K562 (cell line): ENCODE measurements at regions not wholly inside any gene's neighbourhood (a gene's known extent, or its start where the extent isn't known, plus 50 kb on each side); places are given as distances from the start of the nearest gene placed in this dataset.

ENCODE experiments used
- ATAC-seq: fragments of 200-7000 bp; cut with Tn5 transposase; 3 replicates; pipeline ENCODE4 v1.9.1; 2020; ENCODE audit warnings: moderate library complexity
- BruUV-seq: library from RNA; stranded (reverse); fragments of 400-500 nt; replicated peaks from 2 replicates; lab custom pipeline; 2021; lab: Mats Ljungman, UMichigan
- CTCF ChIA-PET: fragments of 300-600 bp; formaldehyde crosslinking; extraction: SDS; loops from one replicate; lab custom pipeline; 2021; ENCODE audit warnings: low intra/inter-chr PET ratio; lab: Yijun Ruan, JAX
- POLR2A ChIA-PET: fragments of 300-600, 350-650 bp; sonication (Branson Sonifier 250); formaldehyde crosslinking; extraction: SDS; loops from one replicate; lab custom pipeline; 2021; ENCODE audit warnings: antibody characterized with exemption, inconsistent platforms; lab: Yijun Ruan, JAX
- DNase-seq, 4 experiments: peaks; one replicate each; pipeline versions ENCODE4 v3.0.0 to v3.0.0-alpha.2; 2011 to 2018; ENCODE audit warnings: low spot score in 3 of 4, mixed read lengths in 3 of 4; ENCODE audit errors: extremely low read depth in 1 of 4
- FAIRE-seq: peaks from 2 replicates; lab custom pipeline; 2011; peaks lifted over from hg19 to GRCh38; lab: Jason Lieb, UNC
- H2AFZ ChIP-seq: 2 replicates; pipeline ENCODE4 v1.6.0; 2011; ENCODE audit warnings: low read depth, low read length, control low read depth, inconsistent platforms
- H3K27ac ChIP-seq: fragments of 200-600 bp; 3 replicates; pipeline ENCODE4 v1.8.0; 2011; ENCODE audit warnings: low read depth, mild to moderate bottlenecking, control low read depth, inconsistent platforms, low read length, moderate library complexity, mixed read lengths; ENCODE audit errors: extremely low read depth
- H3K27me3 ChIP-seq, 2 experiments: fragments of 300-600 bp in 1 of 2; 2 replicates in 1 of 2; 3 replicates in 1 of 2; pipeline versions ENCODE4 v1.6.0 to v1.8.0; 2011; ENCODE audit warnings: inconsistent platforms in 2 of 2, low read length in 2 of 2, mild to moderate bottlenecking in 1 of 2, mixed read lengths in 1 of 2, moderate library complexity in 1 of 2; ENCODE audit not compliant: control insufficient read depth in 2 of 2, insufficient read depth in 2 of 2
- H3K36me3 ChIP-seq: fragments of 300-600 bp; 3 replicates; pipeline ENCODE4 v1.8.0; 2011; ENCODE audit warnings: mild to moderate bottlenecking, low read length, inconsistent platforms; ENCODE audit not compliant: control insufficient read depth, insufficient read depth
- H3K4me1 ChIP-seq, 2 experiments: fragments of 200-600 bp in 1 of 2; replicated peaks in 1 of 2; 2 replicates in 1 of 2; 3 replicates in 1 of 2; pipeline versions ENCODE4 v1.5.1 to v1.8.0; 2011; ENCODE audit warnings: inconsistent platforms in 2 of 2, low read length in 2 of 2, mild to moderate bottlenecking in 1 of 2, mixed read lengths in 1 of 2, moderate library complexity in 1 of 2; ENCODE audit not compliant: control insufficient read depth in 2 of 2, insufficient read depth in 2 of 2
- H3K4me2 ChIP-seq: 2 replicates; pipeline ENCODE4 v1.6.1; 2011; ENCODE audit warnings: low read length, control low read depth, inconsistent platforms, mixed read lengths; ENCODE audit not compliant: insufficient read depth
- H3K4me3 ChIP-seq: fragments of 200-600 bp; sonication (generic), shearing (Covaris generic); 2 replicates; pipeline ENCODE4 v1.5.1; 2016; ENCODE audit warnings: control low read depth, inconsistent platforms
- H3K79me2 ChIP-seq: fragments of 200-600 bp; 3 replicates; pipeline ENCODE4 v1.8.0; 2011; ENCODE audit warnings: low read length, inconsistent platforms; ENCODE audit not compliant: control insufficient read depth, insufficient read depth
- H3K9ac ChIP-seq, 2 experiments: 2 replicates each; pipeline versions ENCODE4 v1.6.0 to v1.6.1; 2011; ENCODE audit warnings: low read depth in 2 of 2, low read length in 2 of 2, control low read depth in 1 of 2, inconsistent platforms in 1 of 2, mild to moderate bottlenecking in 1 of 2, mixed read lengths in 1 of 2; ENCODE audit not compliant: insufficient read depth in 1 of 2
- H3K9me1 ChIP-seq: one replicate; pipeline ENCODE4 v1.6.0; 2011; ENCODE audit warnings: inconsistent platforms, mild to moderate bottlenecking, low read length, moderate library complexity; ENCODE audit not compliant: control insufficient read depth, insufficient read depth
- H3K9me3 ChIP-seq: replicated peaks from 2 replicates; pipeline ENCODE4 v1.5.1; 2011; ENCODE audit warnings: low read depth, low read length, inconsistent platforms; ENCODE audit not compliant: control insufficient read depth, insufficient read depth
- H4K20me1 ChIP-seq: replicated peaks from 2 replicates; pipeline ENCODE4 v1.6.1; 2011; ENCODE audit warnings: low read length, inconsistent platforms, mixed read lengths; ENCODE audit not compliant: control insufficient read depth, insufficient read depth
- C11orf30 ChIP-seq: fragments of 450-650 bp; IDR thresholded peaks from 2 replicates; pipeline ENCODE4 v1.6.1; 2016; ENCODE audit warnings: low read depth, mild to moderate bottlenecking
- MAFF ChIP-seq: IDR thresholded peaks from 2 replicates; pipeline ENCODE4 v1.6.1; 2012; ENCODE audit warnings: low read length, improper control_type of control experiment
- ZNF780A ChIP-seq: fragments of 250-450 bp; sonication (Bioruptor Pico); IDR thresholded peaks from 2 replicates; pipeline ENCODE4 v1.5.0; 2021; ENCODE audit warnings: mild to moderate bottlenecking
- WGBS: fragments of 100-300 bp; shearing (Covaris generic); methylation state at CpG from one replicate; pipeline ENCODE4 v1.1.6; 2016; ENCODE audit warnings: low coverage, mixed read lengths; ENCODE audit not compliant: insufficient coverage; ENCODE audit errors: missing lambda C conversion rate; 5-methylcytosine and 5-hydroxymethylcytosine counted together
- in situ Hi-C: fragments of 300-500 bp; cut with MboI; formaldehyde crosslinking; loops from 4 replicates; pipeline ENCODE4 v1.15.0; 2018; ENCODE audit warnings: inconsistent platforms, mixed read lengths
- intact Hi-C: fragments of 100-400 bp; cut with micrococcal nuclease; formaldehyde crosslinking; loops from 2 replicates; pipeline ENCODE4 v1.14.2; 2022
- TF ChIP-seq, protein P1 (sequence below): sonication (generic); formaldehyde crosslinking; IDR thresholded peaks from 2 replicates; pipeline ENCODE4 v1.8.0; 2023; ENCODE audit warnings: missing genetic modification reagents, mild to moderate bottlenecking, borderline replicate concordance
- TF ChIP-seq, protein P2 (sequence below): fragments of 250-450 bp; sonication (Bioruptor Pico); IDR thresholded peaks from 2 replicates; pipeline ENCODE4 v1.5.0; 2021; ENCODE audit warnings: mild to moderate bottlenecking, borderline replicate concordance

DNA sequence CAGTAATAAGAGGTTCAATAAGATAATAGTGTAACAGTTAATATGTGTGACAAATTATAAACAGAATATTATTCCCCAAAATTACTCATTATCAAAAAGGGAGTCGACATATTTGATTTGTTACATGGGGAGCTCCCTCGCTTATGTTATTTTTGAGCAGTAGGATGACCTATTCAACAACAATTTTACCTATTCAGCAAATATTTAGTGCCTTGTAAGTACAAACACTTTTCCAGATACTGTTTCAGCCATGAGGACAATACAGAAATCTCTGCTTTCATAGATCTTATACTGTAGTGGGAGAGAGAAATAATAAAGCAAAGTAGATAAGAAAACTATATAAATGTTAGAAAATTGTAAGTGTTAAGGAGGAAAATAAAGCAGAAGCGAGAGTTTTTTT, 1342.8 kb upstream of the WWC1 start:
- Histone ChIP-seq H4K20me1 (no peaks in the 10 kb centered on the region), H2AFZ (no peak overlapping the region), H3K4me3 (no peak overlapping the region), H3K27me3 (no peaks in the 10 kb centered on the region), H3K36me3 (no peaks in the 10 kb centered on the region), H3K9me1 (no peaks in the 10 kb centered on the region), H3K27ac (no peak overlapping the region), H3K9ac (no peak overlapping the region), H3K4me1 (no peaks in the 10 kb centered on the region), H3K9me3 (no peaks in the 10 kb centered on the region), H3K4me2 (no peak overlapping the region), H3K79me2 (no peaks in the 10 kb centered on the region)
- in situ Hi-C loops, result no loop called here
- POLR2A ChIA-PET, result no interaction called here
- DNase-seq, result no peak
- 0% methylated on average over 3 of the region's 3 CpGs for WGBS
- BruUV-seq, result no TSS peak
- ATAC-seq, result no peak
- no peak for FAIRE-seq
- CTCF ChIA-PET, result no interaction called here
- TF ChIP-seq, protein P1, sequence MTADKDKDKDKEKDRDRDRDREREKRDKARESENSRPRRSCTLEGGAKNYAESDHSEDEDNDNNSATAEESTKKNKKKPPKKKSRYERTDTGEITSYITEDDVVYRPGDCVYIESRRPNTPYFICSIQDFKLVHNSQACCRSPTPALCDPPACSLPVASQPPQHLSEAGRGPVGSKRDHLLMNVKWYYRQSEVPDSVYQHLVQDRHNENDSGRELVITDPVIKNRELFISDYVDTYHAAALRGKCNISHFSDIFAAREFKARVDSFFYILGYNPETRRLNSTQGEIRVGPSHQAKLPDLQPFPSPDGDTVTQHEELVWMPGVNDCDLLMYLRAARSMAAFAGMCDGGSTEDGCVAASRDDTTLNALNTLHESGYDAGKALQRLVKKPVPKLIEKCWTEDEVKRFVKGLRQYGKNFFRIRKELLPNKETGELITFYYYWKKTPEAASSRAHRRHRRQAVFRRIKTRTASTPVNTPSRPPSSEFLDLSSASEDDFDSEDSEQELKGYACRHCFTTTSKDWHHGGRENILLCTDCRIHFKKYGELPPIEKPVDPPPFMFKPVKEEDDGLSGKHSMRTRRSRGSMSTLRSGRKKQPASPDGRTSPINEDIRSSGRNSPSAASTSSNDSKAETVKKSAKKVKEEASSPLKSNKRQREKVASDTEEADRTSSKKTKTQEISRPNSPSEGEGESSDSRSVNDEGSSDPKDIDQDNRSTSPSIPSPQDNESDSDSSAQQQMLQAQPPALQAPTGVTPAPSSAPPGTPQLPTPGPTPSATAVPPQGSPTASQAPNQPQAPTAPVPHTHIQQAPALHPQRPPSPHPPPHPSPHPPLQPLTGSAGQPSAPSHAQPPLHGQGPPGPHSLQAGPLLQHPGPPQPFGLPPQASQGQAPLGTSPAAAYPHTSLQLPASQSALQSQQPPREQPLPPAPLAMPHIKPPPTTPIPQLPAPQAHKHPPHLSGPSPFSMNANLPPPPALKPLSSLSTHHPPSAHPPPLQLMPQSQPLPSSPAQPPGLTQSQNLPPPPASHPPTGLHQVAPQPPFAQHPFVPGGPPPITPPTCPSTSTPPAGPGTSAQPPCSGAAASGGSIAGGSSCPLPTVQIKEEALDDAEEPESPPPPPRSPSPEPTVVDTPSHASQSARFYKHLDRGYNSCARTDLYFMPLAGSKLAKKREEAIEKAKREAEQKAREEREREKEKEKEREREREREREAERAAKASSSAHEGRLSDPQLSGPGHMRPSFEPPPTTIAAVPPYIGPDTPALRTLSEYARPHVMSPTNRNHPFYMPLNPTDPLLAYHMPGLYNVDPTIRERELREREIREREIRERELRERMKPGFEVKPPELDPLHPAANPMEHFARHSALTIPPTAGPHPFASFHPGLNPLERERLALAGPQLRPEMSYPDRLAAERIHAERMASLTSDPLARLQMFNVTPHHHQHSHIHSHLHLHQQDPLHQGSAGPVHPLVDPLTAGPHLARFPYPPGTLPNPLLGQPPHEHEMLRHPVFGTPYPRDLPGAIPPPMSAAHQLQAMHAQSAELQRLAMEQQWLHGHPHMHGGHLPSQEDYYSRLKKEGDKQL (CRISPR knock-in tag), result no peak
- TF ChIP-seq, protein P2, sequence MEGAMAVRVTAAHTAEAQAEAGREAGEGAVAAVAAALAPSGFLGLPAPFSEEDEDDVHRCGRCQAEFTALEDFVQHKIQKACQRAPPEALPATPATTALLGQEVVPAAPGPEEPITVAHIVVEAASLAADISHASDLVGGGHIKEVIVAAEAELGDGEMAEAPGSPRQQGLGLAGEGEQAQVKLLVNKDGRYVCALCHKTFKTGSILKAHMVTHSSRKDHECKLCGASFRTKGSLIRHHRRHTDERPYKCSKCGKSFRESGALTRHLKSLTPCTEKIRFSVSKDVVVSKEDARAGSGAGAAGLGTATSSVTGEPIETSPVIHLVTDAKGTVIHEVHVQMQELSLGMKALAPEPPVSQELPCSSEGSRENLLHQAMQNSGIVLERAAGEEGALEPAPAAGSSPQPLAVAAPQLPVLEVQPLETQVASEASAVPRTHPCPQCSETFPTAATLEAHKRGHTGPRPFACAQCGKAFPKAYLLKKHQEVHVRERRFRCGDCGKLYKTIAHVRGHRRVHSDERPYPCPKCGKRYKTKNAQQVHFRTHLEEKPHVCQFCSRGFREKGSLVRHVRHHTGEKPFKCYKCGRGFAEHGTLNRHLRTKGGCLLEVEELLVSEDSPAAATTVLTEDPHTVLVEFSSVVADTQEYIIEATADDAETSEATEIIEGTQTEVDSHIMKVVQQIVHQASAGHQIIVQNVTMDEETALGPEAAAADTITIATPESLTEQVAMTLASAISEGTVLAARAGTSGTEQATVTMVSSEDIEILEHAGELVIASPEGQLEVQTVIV (CRISPR knock-in tag), result no peak
- TF ChIP-seq ZNF780A, result no peak
- peak; percentile 34; the same call in 1 of the 2 replicates for TF ChIP-seq MAFF
- 0 out of 2 replicates have a peak, but pooled peaks have one; percentile 12 for TF ChIP-seq C11orf30
- intact Hi-C loops, result no loop called here
